H9 (cell line): ENCODE measurements at regions not wholly inside any gene's neighbourhood (a gene's known extent, or its start where the extent isn't known, plus 50 kb on each side); places are given as distances from the start of the nearest gene placed in this dataset.

Source experiments
- DNase-seq: peaks from one replicate; pipeline ENCODE4 v3.0.0-alpha.2; 2017
- H2AFZ ChIP-seq: one replicate; pipeline ENCODE4 v1.6.1; 2013; ENCODE audit warnings: mild to moderate bottlenecking, low read length, control low read depth, moderate library complexity
- H2AK5ac ChIP-seq: 2 replicates; pipeline ENCODE4 v1.6.1; 2013; ENCODE audit warnings: low read length, control low read depth, mixed read lengths; ENCODE audit not compliant: insufficient read length
- H2BK120ac ChIP-seq: one replicate; pipeline ENCODE4 v1.6.1; 2013; ENCODE audit warnings: low read depth, mild to moderate bottlenecking, low read length, control low read depth, inconsistent platforms; ENCODE audit not compliant: poor library complexity, severe bottlenecking
- H2BK12ac ChIP-seq: 2 replicates; pipeline ENCODE4 v1.6.1; 2013; ENCODE audit warnings: low read length, control low read depth, mixed read lengths, low read depth; ENCODE audit not compliant: insufficient read length
- H2BK15ac ChIP-seq: 2 replicates; pipeline ENCODE4 v1.6.1; 2013; ENCODE audit warnings: low read depth, low read length, control low read depth
- H2BK20ac ChIP-seq: one replicate; pipeline ENCODE4 v1.6.1; 2013; ENCODE audit warnings: low read depth, mild to moderate bottlenecking, low read length, control low read depth, inconsistent platforms; ENCODE audit not compliant: poor library complexity, severe bottlenecking
- H2BK5ac ChIP-seq: 2 replicates; pipeline ENCODE4 v1.6.1; 2013; ENCODE audit warnings: low read length, control low read depth, mixed read lengths; ENCODE audit not compliant: insufficient read length
- H3K14ac ChIP-seq: 2 replicates; pipeline ENCODE4 v1.6.1; 2013; ENCODE audit warnings: low read length, control low read depth; ENCODE audit not compliant: insufficient read depth
- H3K18ac ChIP-seq: 2 replicates; pipeline ENCODE4 v1.6.1; 2013; ENCODE audit warnings: low read depth, mild to moderate bottlenecking, mixed read lengths, low read length, control low read depth; ENCODE audit not compliant: insufficient read length
- H3K23ac ChIP-seq: 2 replicates; pipeline ENCODE4 v1.6.1; 2013; ENCODE audit warnings: low read length, control low read depth, mixed read lengths, low read depth; ENCODE audit not compliant: insufficient read length
- H3K23me2 ChIP-seq: 2 replicates; pipeline ENCODE4 v1.6.1; 2013; ENCODE audit warnings: low read depth, mild to moderate bottlenecking, mixed read lengths, low read length, control low read depth; ENCODE audit not compliant: insufficient read length, poor library complexity, severe bottlenecking
- H3K27ac ChIP-seq: 2 replicates; pipeline ENCODE4 v1.5.1; 2013; ENCODE audit warnings: low read length, control low read depth, mixed read lengths, low read depth; ENCODE audit not compliant: insufficient read length
- H3K27me3 ChIP-seq: 2 replicates; pipeline ENCODE4 v1.6.1; 2013; ENCODE audit warnings: low read length, control low read depth, inconsistent platforms; ENCODE audit not compliant: insufficient read depth
- H3K4ac ChIP-seq: 2 replicates; pipeline ENCODE4 v1.6.1; 2013; ENCODE audit warnings: low read depth, mild to moderate bottlenecking, control low read depth, inconsistent platforms, low read length, moderate library complexity
- H3K4me1 ChIP-seq: 2 replicates; pipeline ENCODE4 v1.6.1; 2013; ENCODE audit warnings: low read length, control low read depth, inconsistent platforms; ENCODE audit not compliant: insufficient read depth
- H3K4me2 ChIP-seq: 2 replicates; pipeline ENCODE4 v1.6.1; 2013; ENCODE audit warnings: low read length, control low read depth, mixed read lengths; ENCODE audit not compliant: insufficient read length, insufficient read depth
- H3K56ac ChIP-seq: 2 replicates; pipeline ENCODE4 v1.6.1; 2013; ENCODE audit warnings: low read depth, mild to moderate bottlenecking, mixed read lengths, low read length, control low read depth; ENCODE audit not compliant: insufficient read length
- H3K79me1 ChIP-seq: 2 replicates; pipeline ENCODE4 v1.6.1; 2013; ENCODE audit warnings: low read depth, mild to moderate bottlenecking, moderate library complexity, low read length, control low read depth, inconsistent platforms; ENCODE audit not compliant: insufficient read depth, poor library complexity, severe bottlenecking
- H3K79me2 ChIP-seq: 2 replicates; pipeline ENCODE4 v1.6.1; 2013; ENCODE audit warnings: low read length, control low read depth, inconsistent platforms; ENCODE audit not compliant: insufficient read depth
- H3K9ac ChIP-seq: 2 replicates; pipeline ENCODE4 v1.6.1; 2013; ENCODE audit warnings: low read length, control low read depth, mixed read lengths; ENCODE audit not compliant: insufficient read length; ENCODE audit errors: extremely low read depth
- H3K9me3 ChIP-seq: one replicate; pipeline ENCODE4 v1.6.1; 2013; ENCODE audit warnings: low read depth, low read length, inconsistent platforms; ENCODE audit not compliant: control insufficient read depth
- H3T11ph ChIP-seq: one replicate; pipeline ENCODE4 v1.6.1; 2013; ENCODE audit warnings: mild to moderate bottlenecking, low read length, control low read depth, inconsistent platforms
- H4K20me1 ChIP-seq: one replicate; pipeline ENCODE4 v1.6.1; 2013; ENCODE audit not compliant: control insufficient read depth, insufficient read length, insufficient read depth
- H4K5ac ChIP-seq: 2 replicates; pipeline ENCODE4 v1.6.1; 2013; ENCODE audit warnings: low read depth, mild to moderate bottlenecking, mixed read lengths, low read length, control low read depth; ENCODE audit not compliant: insufficient read length
- H4K8ac ChIP-seq: replicated peaks from 2 replicates; pipeline ENCODE4 v1.6.1; 2013; ENCODE audit warnings: low read length, control low read depth, mixed read lengths, low read depth; ENCODE audit not compliant: insufficient read length
- H4K91ac ChIP-seq: 2 replicates; pipeline ENCODE4 v1.6.1; 2013; ENCODE audit warnings: low read depth, mild to moderate bottlenecking, moderate library complexity, mixed read lengths, low read length, control low read depth; ENCODE audit not compliant: insufficient read length
- H3K27ac Mint-ChIP-seq, 3 experiments: 2 replicates in 2 of 3; 3 replicates in 1 of 3; pipeline ENCODE4 v1.8.0; 2020 to 2021; ENCODE audit warnings: mixed read lengths in 3 of 3, mild to moderate bottlenecking in 1 of 3, moderate library complexity in 1 of 3
- H3K27me3 Mint-ChIP-seq: 2 replicates; pipeline ENCODE4 v1.8.0; 2021; ENCODE audit warnings: low read depth, mild to moderate bottlenecking, moderate library complexity, mixed read lengths
- H3K36me3 Mint-ChIP-seq, 3 experiments: 2 replicates in 2 of 3; 3 replicates in 1 of 3; pipeline ENCODE4 v1.8.0; 2020 to 2021; ENCODE audit warnings: low read depth in 3 of 3, mixed read lengths in 3 of 3; ENCODE audit not compliant: insufficient read depth in 1 of 3
- H3K4me1 Mint-ChIP-seq, 2 experiments: 2 replicates each; pipeline ENCODE4 v1.8.0; 2020; ENCODE audit warnings: mixed read lengths in 2 of 2
- H3K4me3 Mint-ChIP-seq, 2 experiments: 2 replicates in 1 of 2; 3 replicates in 1 of 2; pipeline ENCODE4 v1.8.0; 2020 to 2021; ENCODE audit warnings: mild to moderate bottlenecking in 2 of 2, mixed read lengths in 2 of 2, moderate library complexity in 1 of 2
- H3K9me3 Mint-ChIP-seq, 2 experiments: 2 replicates in 1 of 2; 3 replicates in 1 of 2; pipeline ENCODE4 v1.8.0; 2020; ENCODE audit warnings: mild to moderate bottlenecking in 2 of 2, mixed read lengths in 2 of 2, moderate library complexity in 1 of 2
- CTCF ChIP-seq: fragments of 200-600 bp; sonication (generic); conservative IDR thresholded peaks from 3 replicates; pipeline ENCODE4 v1.8.0; 2021; ENCODE audit warnings: antibody characterized with exemption, mild to moderate bottlenecking
- WGBS: extraction: QIAGEN DNeasy Blood & Tissue Kit; methylation state at CpG from one replicate; pipeline ENCODE4 v1.1.7; 2013; ENCODE audit warnings: missing lambda C conversion rate, low lambda C conversion rate, mixed read lengths; ENCODE audit not compliant: insufficient read length; ENCODE audit errors: extremely low coverage; 5-methylcytosine and 5-hydroxymethylcytosine counted together

GRCh38 chr14:103232831-103233319 lies 101.2 kb upstream of the EIF5 start:
- H3K4ac ChIP-seq, result no peak overlapping the region
- peaks cover 0 to 6% (median 0%) of the 10 kb centered on the region in 3 experiments; a peak in 1 of 7 replicates for H3K36me3 Mint-ChIP-seq
- peaks cover 6 to 7% of the 10 kb centered on the region in 2 experiments; a peak in 4 of 5 replicates for H3K9me3 Mint-ChIP-seq

More at GRCh38 chr14:103232831-103233319, 101.2 kb upstream of the EIF5 start:
- Histone ChIP-seq H2BK5ac (no peak overlapping the region), H4K8ac (no peak overlapping the region), H3K79me1 (no peaks in the 10 kb centered on the region), H2AFZ (no peak overlapping the region), H4K20me1 (no peaks in the 10 kb centered on the region), H3K27me3 (no peaks in the 10 kb centered on the region), H3K18ac (no peak overlapping the region), H3K14ac (0 out of 2 replicates have a peak overlapping the region, but pooled peaks have one; percentile 46), H3K4me2 (no peak overlapping the region), H3K4me1 (no peaks in the 10 kb centered on the region), H2BK20ac (no peak overlapping the region), H2AK5ac (no peak overlapping the region), H3K27ac (no peak overlapping the region), H2BK120ac (no peak overlapping the region), H3K56ac (no peak overlapping the region), H3K79me2 (no peaks in the 10 kb centered on the region), H3K23me2 (no peaks in the 10 kb centered on the region), H2BK15ac (no peak overlapping the region), H2BK12ac (no peak overlapping the region), H4K91ac (no peak overlapping the region), H3T11ph (no peak overlapping the region), H4K5ac (no peak overlapping the region), H3K9ac (no peak overlapping the region), H3K23ac (no peak overlapping the region), H3K9me3 (no peaks in the 10 kb centered on the region)
- DNase-seq, result no peak
- Mint-ChIP-seq H3K27ac (no peak overlapping the region), H3K4me1 (peaks cover 13 to 15% of the 10 kb centered on the region in 2 experiments), H3K27me3 (peaks cover 6% of the 10 kb centered on the region), H3K4me3 (no peak overlapping the region)
- no peak for TF ChIP-seq CTCF
- WGBS, result no CpG with 5 or more reads among the region's 16 CpGs
